ENCODE measurements at regions not wholly inside any gene's neighbourhood (a gene's known extent, or its start where the extent isn't known, plus 50 kb on each side); places are given as distances from the start of the nearest gene placed in this dataset.

GRCh38 chr12:20259786-20260185 lies 108.6 kb upstream of the PDE3A start:
- Histone ChIP-seq H3K27ac (no peak overlapping the region), H3K36me3 (replicated peaks) (no peaks in the 10 kb centered on the region), H3K27me3 (replicated peaks) (no peaks in the 10 kb centered on the region), H3K4me3 (ENCODE audit: low read depth, low read length) (no peak overlapping the region)
- no peak for DNase-seq
- TF ChIP-seq CTCF (IDR thresholded peaks at IDR 0.05; ENCODE audit: low read depth, low read length, missing control alignments): no peak
- in situ Hi-C loops (cut with HindIII; ENCODE audit: low pct_ligation_motif_present, low sequenced_read_pairs): no loop called here

- no peak for DNase-seq
- no peak overlapping the region for H3K27ac ChIP-seq
- in situ Hi-C loops (cut with HindIII; ENCODE audit: low pct_ligation_motif_present, low sequenced_read_pairs): no loop called here
These were observed 107.5 kb upstream of the PDE3A start for GRCh38 chr12:20260851-20261250.

GRCh38 chr12:20262119-20262518 lies 106.2 kb upstream of the PDE3A start:
- in situ Hi-C loops (cut with HindIII; ENCODE audit: low pct_ligation_motif_present, low sequenced_read_pairs): no loop called here
- Histone ChIP-seq H3K27me3 (replicated peaks) (no peaks in the 10 kb centered on the region), H3K36me3 (replicated peaks) (no peaks in the 10 kb centered on the region), H3K27ac (no peak overlapping the region), H3K4me3 (ENCODE audit: low read depth, low read length) (no peak overlapping the region)
- DNase-seq: no peak
- no peak for TF ChIP-seq CTCF (IDR thresholded peaks at IDR 0.05; ENCODE audit: low read depth, low read length, missing control alignments)

More at GRCh38 chr12:20260851-20261250, 107.5 kb upstream of the PDE3A start:
- TF ChIP-seq CTCF (IDR thresholded peaks at IDR 0.05; ENCODE audit: low read depth, low read length, missing control alignments): no peak
- no peak overlapping the region for H3K4me3 ChIP-seq (ENCODE audit: low read depth, low read length)
- no peaks in the 10 kb centered on the region for H3K27me3 ChIP-seq (replicated peaks)
- H3K36me3 ChIP-seq (replicated peaks): no peaks in the 10 kb centered on the region

GRCh38 chr12:20264026-20264425 lies 104.3 kb upstream of the PDE3A start:
- no peak overlapping the region for H3K27ac ChIP-seq
- no peaks in the 10 kb centered on the region for H3K27me3 ChIP-seq (replicated peaks)
- H3K4me3 ChIP-seq (ENCODE audit: low read depth, low read length): no peak overlapping the region
- no peak for TF ChIP-seq CTCF (IDR thresholded peaks at IDR 0.05; ENCODE audit: low read depth, low read length, missing control alignments)
- DNase-seq: no peak
- in situ Hi-C loops (cut with HindIII; ENCODE audit: low pct_ligation_motif_present, low sequenced_read_pairs): no loop called here
- H3K36me3 ChIP-seq (replicated peaks): no peaks in the 10 kb centered on the region

- H3K27me3 ChIP-seq (replicated peaks): no peaks in the 10 kb centered on the region
- H3K4me3 ChIP-seq (ENCODE audit: low read depth, low read length): no peak overlapping the region
- no peak for TF ChIP-seq CTCF (IDR thresholded peaks at IDR 0.05; ENCODE audit: low read depth, low read length, missing control alignments)
- no peaks in the 10 kb centered on the region for H3K36me3 ChIP-seq (replicated peaks)
- DNase-seq: peak; percentile 20
- no peak overlapping the region for H3K27ac ChIP-seq
- in situ Hi-C loops (cut with HindIII; ENCODE audit: low pct_ligation_motif_present, low sequenced_read_pairs): no loop called here
These were observed 103.7 kb upstream of the PDE3A start for GRCh38 chr12:20264608-20265114.

- peak; percentile 31 for DNase-seq
- Histone ChIP-seq H3K27ac (no peak overlapping the region), H3K36me3 (replicated peaks) (no peaks in the 10 kb centered on the region), H3K27me3 (replicated peaks) (no peaks in the 10 kb centered on the region), H3K4me3 (ENCODE audit: low read depth, low read length) (no peak overlapping the region)
- TF ChIP-seq CTCF (IDR thresholded peaks at IDR 0.05; ENCODE audit: low read depth, low read length, missing control alignments): no peak
- in situ Hi-C loops (cut with HindIII; ENCODE audit: low pct_ligation_motif_present, low sequenced_read_pairs): no loop called here
These were observed 100.1 kb upstream of the PDE3A start for GRCh38 chr12:20268121-20268732.

Measured in brain microvascular endothelial cell (primary cell).